Upper lobe of left lung (tissue), 4 donors: ENCODE measurements at regions not wholly inside any gene's neighbourhood (a gene's known extent, or its start where the extent isn't known, plus 50 kb on each side); places are given as distances from the start of the nearest gene placed in this dataset.

ENCODE experiments used
- EP300 ChIP-seq, 4 donors: sonication (generic); formaldehyde crosslinking; IDR thresholded peaks; one replicate each; pipeline ENCODE4 v1.5.1; 2017; ENCODE audit warnings: antibody characterized with exemption in 4 of 4, control low read depth in 2 of 4
- POLR2A ChIP-seq, 4 donors: fragments of 450-650 bp; IDR thresholded peaks; one replicate each; pipeline ENCODE4 v1.5.1; 2016 to 2017; ENCODE audit warnings: antibody characterized with exemption in 4 of 4, mild to moderate bottlenecking in 2 of 4
- POLR2AphosphoS5 ChIP-seq, 2 donors: sonication (generic); formaldehyde crosslinking; IDR thresholded peaks; one replicate each; pipeline ENCODE4 v1.5.1; 2017; ENCODE audit warnings: antibody characterized with exemption in 2 of 2
- TF ChIP-seq, protein P1 (sequence below), 6 experiments: fragments of 450-650 bp in 4 of 6; fragments of 200-600 bp in 2 of 6; sonication (generic) in 2 of 6; IDR thresholded peaks; one replicate each; pipeline ENCODE4 v1.5.1; 2016 to 2019; ENCODE audit warnings: antibody characterized with exemption in 6 of 6

DNA sequence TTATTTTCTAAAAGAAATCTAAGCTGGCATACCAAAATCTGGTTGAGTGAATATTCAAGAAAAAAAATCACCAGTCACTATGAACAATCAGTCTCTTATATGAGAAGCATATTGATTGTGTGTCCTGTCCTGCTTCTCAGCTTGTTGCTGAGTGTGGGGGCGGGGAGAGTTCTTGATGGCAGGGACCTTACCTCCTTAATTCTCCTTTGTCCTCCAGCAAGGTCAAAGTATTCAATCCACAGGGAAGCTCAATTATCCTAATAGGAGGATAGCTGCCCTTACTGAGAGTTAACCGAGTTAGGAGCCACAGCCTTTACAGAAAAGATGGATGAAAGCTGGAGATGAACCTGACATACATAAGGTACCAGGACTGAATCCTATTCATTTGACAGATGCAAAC is 154.0 kb downstream of the LY86 start:
- TF ChIP-seq, protein P1, sequence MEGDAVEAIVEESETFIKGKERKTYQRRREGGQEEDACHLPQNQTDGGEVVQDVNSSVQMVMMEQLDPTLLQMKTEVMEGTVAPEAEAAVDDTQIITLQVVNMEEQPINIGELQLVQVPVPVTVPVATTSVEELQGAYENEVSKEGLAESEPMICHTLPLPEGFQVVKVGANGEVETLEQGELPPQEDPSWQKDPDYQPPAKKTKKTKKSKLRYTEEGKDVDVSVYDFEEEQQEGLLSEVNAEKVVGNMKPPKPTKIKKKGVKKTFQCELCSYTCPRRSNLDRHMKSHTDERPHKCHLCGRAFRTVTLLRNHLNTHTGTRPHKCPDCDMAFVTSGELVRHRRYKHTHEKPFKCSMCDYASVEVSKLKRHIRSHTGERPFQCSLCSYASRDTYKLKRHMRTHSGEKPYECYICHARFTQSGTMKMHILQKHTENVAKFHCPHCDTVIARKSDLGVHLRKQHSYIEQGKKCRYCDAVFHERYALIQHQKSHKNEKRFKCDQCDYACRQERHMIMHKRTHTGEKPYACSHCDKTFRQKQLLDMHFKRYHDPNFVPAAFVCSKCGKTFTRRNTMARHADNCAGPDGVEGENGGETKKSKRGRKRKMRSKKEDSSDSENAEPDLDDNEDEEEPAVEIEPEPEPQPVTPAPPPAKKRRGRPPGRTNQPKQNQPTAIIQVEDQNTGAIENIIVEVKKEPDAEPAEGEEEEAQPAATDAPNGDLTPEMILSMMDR (IDR thresholded peaks at IDR 0.05): no peak
- TF ChIP-seq POLR2AphosphoS5 (IDR thresholded peaks at IDR 0.05) (no peak), EP300 (IDR thresholded peaks at IDR 0.05) (no peak), POLR2A (IDR thresholded peaks at IDR 0.05) (no peak)
